GM23338 (cell line): ENCODE measurements at regions not wholly inside any gene's neighbourhood (a gene's known extent, or its start where the extent isn't known, plus 50 kb on each side); places are given as distances from the start of the nearest gene placed in this dataset.

Source experiments
- ATAC-seq: fragments of 200-7000 bp; cut with Tn5 transposase; 3 replicates; pipeline ENCODE4 v1.9.1; 2020
- DNase-seq: peaks from one replicate; pipeline ENCODE4 v3.0.0-alpha.2; 2015; ENCODE audit warnings: low spot score
- H2AFZ ChIP-seq: fragments of 200-600 bp; sonication (generic); 2 replicates; pipeline ENCODE4 v1.8.0; 2016; ENCODE audit warnings: antibody characterized with exemption, mild to moderate bottlenecking, moderate library complexity
- H3F3A ChIP-seq: fragments of 200-600 bp; sonication (generic); replicated peaks from 2 replicates; pipeline ENCODE4 v1.8.0; 2017; ENCODE audit warnings: antibody characterized with exemption, mixed run types, low read depth
- H3K27ac ChIP-seq: fragments of 200-600 bp; sonication (generic); 2 replicates; pipeline ENCODE4 v1.6.1; 2016; ENCODE audit warnings: low read depth
- H3K27me3 ChIP-seq: fragments of 200-600 bp; sonication (generic); 2 replicates; pipeline ENCODE4 v1.8.0; 2016; ENCODE audit warnings: mild to moderate bottlenecking, mixed run types, moderate library complexity; ENCODE audit not compliant: insufficient read depth
- H3K36me3 ChIP-seq: fragments of 200-600 bp; sonication (generic); 2 replicates; pipeline ENCODE4 v1.8.0; 2016; ENCODE audit warnings: mild to moderate bottlenecking; ENCODE audit not compliant: insufficient read depth
- H3K4me1 ChIP-seq: fragments of 200-600 bp; sonication (generic); 2 replicates; pipeline ENCODE4 v1.8.0; 2016; ENCODE audit warnings: mild to moderate bottlenecking, moderate library complexity; ENCODE audit not compliant: insufficient read depth
- H3K4me2 ChIP-seq: fragments of 200-600 bp; sonication (generic); 2 replicates; pipeline ENCODE4 v1.7.1; 2017; ENCODE audit warnings: mixed run types
- H3K4me3 ChIP-seq: fragments of 200-600 bp; sonication (generic); 2 replicates; pipeline ENCODE4 v1.6.1; 2016; ENCODE audit warnings: mixed run types
- H3K79me2 ChIP-seq: fragments of 200-600 bp; sonication (generic); replicated peaks from 2 replicates; pipeline ENCODE4 v1.8.0; 2017; ENCODE audit warnings: mild to moderate bottlenecking; ENCODE audit not compliant: insufficient read depth
- H3K9me2 ChIP-seq: fragments of 200-600 bp; sonication (generic); 2 replicates; pipeline ENCODE4 v1.8.0; 2017; ENCODE audit not compliant: insufficient read depth
- H4K20me1 ChIP-seq: fragments of 200-600 bp; sonication (generic); replicated peaks from 2 replicates; pipeline ENCODE4 v1.8.0; 2017; ENCODE audit warnings: mild to moderate bottlenecking; ENCODE audit not compliant: insufficient read depth
- H3K27ac Mint-ChIP-seq: 2 replicates; pipeline ENCODE4 v1.8.0; 2020; ENCODE audit warnings: inconsistent platforms, mild to moderate bottlenecking, moderate library complexity, mixed read lengths
- H3K27me3 Mint-ChIP-seq: 3 replicates; pipeline ENCODE4 v1.8.0; 2022; ENCODE audit warnings: low read depth, mild to moderate bottlenecking, moderate library complexity, mixed read lengths, inconsistent platforms; ENCODE audit not compliant: insufficient read depth, poor library complexity
- H3K36me3 Mint-ChIP-seq: 3 replicates; pipeline ENCODE4 v1.8.0; 2021; ENCODE audit warnings: low read depth, mild to moderate bottlenecking, inconsistent platforms, moderate library complexity, mixed read lengths
- H3K4me1 Mint-ChIP-seq: 3 replicates; pipeline ENCODE4 v1.8.0; 2020; ENCODE audit warnings: mild to moderate bottlenecking, inconsistent platforms, mixed read lengths
- H3K4me3 Mint-ChIP-seq: 3 replicates; pipeline ENCODE4 v1.8.0; 2021; ENCODE audit warnings: moderate library complexity, mild to moderate bottlenecking, inconsistent platforms, mixed read lengths
- H3K9me3 Mint-ChIP-seq: 3 replicates; pipeline ENCODE4 v1.8.0; 2020; ENCODE audit warnings: moderate library complexity, mild to moderate bottlenecking, inconsistent platforms, mixed read lengths
- CTCF ChIP-seq, 2 experiments: fragments of 200-600 bp in 1 of 2; sonication (generic) in 1 of 2; conservative IDR thresholded peaks; 2 replicates each; pipeline versions ENCODE4 v1.5.1 to v1.6.1; 2016 to 2017; ENCODE audit warnings: antibody characterized with exemption in 2 of 2, low read depth in 2 of 2, mild to moderate bottlenecking in 2 of 2, moderate library complexity in 1 of 2
- ZNF462 ChIP-seq: fragments of 250-450 bp; sonication (Bioruptor Pico); IDR thresholded peaks from 2 replicates; pipeline ENCODE4 v1.5.0; 2020; ENCODE audit warnings: mild to moderate bottlenecking, moderate library complexity

- TF ChIP-seq ZNF462 (CRISPR knock-in tag) = no peak
Observed at GRCh38 chr6:87870556-87870955, 168.5 kb upstream of the AKIRIN2 start (continued).

- H3K27ac Mint-ChIP-seq = no peak overlapping the region
- Histone ChIP-seq H3K4me2 (no peak overlapping the region), H3K27ac (no peak overlapping the region), H2AFZ (no peak overlapping the region), H3F3A (no peaks in the 10 kb centered on the region), H3K9me2 (peaks cover 3% of the 10 kb centered on the region), H4K20me1 (no peaks in the 10 kb centered on the region), H3K27me3 (no peaks in the 10 kb centered on the region), H3K79me2 (no peaks in the 10 kb centered on the region), H3K4me3 (no peak overlapping the region), H3K4me1 (no peaks in the 10 kb centered on the region), H3K36me3 (no peaks in the 10 kb centered on the region)
- H3K36me3 Mint-ChIP-seq = no peaks in the 10 kb centered on the region
- peaks cover 2% of the 10 kb centered on the region for H3K27me3 Mint-ChIP-seq
- no peaks in the 10 kb centered on the region for H3K9me3 Mint-ChIP-seq
- no peak for TF ChIP-seq ZNF462 (CRISPR knock-in tag)
- TF ChIP-seq CTCF (conservative IDR thresholded peaks at IDR 0.05; ENCODE audit: low read depth in 2 of 2) = peak in 1 of 2 experiments; percentile 7; a peak in 1 of 4 replicates
- DNase-seq (no peak), ATAC-seq (no peak)
- H3K4me1 Mint-ChIP-seq = no peaks in the 10 kb centered on the region
- H3K4me3 Mint-ChIP-seq = no peak overlapping the region
Observed at GRCh38 chr6:87869064-87869905, 167.3 kb upstream of the AKIRIN2 start.
